Astrocyte (in vitro differentiated cells and primary cell): ENCODE measurements at regions not wholly inside any gene's neighbourhood (a gene's known extent, or its start where the extent isn't known, plus 50 kb on each side); places are given as distances from the start of the nearest gene placed in this dataset.
"Not testable (repeated sequence)": the region's sequence is repeated elsewhere in the genome, so short reads cannot be mapped to it uniquely, and the experiment has no call there.

ENCODE experiments used
- CTCF ChIP-seq: IDR thresholded peaks from 2 replicates; pipeline ENCODE4 v1.5.1; 2011; ENCODE audit warnings: low read depth, mild to moderate bottlenecking, inconsistent platforms, low read length, moderate library complexity; ENCODE audit not compliant: insufficient read depth
- EZH2 ChIP-seq: IDR thresholded peaks from 2 replicates; pipeline ENCODE4 v1.6.1; 2012; ENCODE audit warnings: mild to moderate bottlenecking, low read length, inconsistent platforms; ENCODE audit not compliant: insufficient read depth

DNA sequence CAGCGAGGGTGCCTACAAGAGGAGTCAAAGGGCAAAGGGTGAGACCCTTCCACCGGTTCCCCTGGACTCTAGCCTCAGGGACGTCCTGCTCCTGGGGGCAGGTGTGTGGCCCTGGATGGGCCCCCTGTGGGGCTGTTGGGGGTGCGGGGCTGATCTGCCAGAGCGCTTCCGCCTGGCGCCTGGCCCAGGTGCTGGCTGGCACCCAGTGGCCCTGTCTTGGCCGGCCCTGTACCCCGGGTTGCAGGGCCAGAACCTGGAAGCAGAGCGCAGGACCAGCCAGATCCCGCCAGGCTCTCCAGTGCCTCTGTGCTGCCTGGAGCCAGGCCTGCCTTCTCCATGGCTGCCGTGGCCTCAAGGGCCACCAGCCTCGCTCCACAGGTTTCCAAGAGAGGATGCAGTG, 1625.8 kb upstream of the GOT2 start:
- TF ChIP-seq CTCF, EZH2: not testable (repeated sequence)
